ENCODE measurements at regions not wholly inside any gene's neighbourhood (a gene's known extent, or its start where the extent isn't known, plus 50 kb on each side); places are given as distances from the start of the nearest gene placed in this dataset.

- no peak for ATAC-seq
- TF ChIP-seq ZFP3 (CRISPR knock-in tag; IDR thresholded peaks at IDR 0.05) (no peak), ZNF70 (CRISPR knock-in tag; IDR thresholded peaks at IDR 0.05) (no peak), PPARA (CRISPR knock-in tag; IDR thresholded peaks at IDR 0.05; ENCODE audit: borderline replicate concordance) (no peak), SNAI2 (CRISPR knock-in tag; IDR thresholded peaks at IDR 0.05) (no peak), GLIS3 (CRISPR knock-in tag; IDR thresholded peaks at IDR 0.05) (no peak), ARNTL (CRISPR knock-in tag; IDR thresholded peaks at IDR 0.05; ENCODE audit: borderline replicate concordance, low read depth) (no peak), ISL1 (CRISPR knock-in tag; IDR thresholded peaks at IDR 0.05) (no peak), PATZ1 (CRISPR knock-in tag; IDR thresholded peaks at IDR 0.05; ENCODE audit: borderline replicate concordance) (no peak), OSR1 (CRISPR knock-in tag; IDR thresholded peaks at IDR 0.05) (no peak)
- TF ChIP-seq, protein P1, sequence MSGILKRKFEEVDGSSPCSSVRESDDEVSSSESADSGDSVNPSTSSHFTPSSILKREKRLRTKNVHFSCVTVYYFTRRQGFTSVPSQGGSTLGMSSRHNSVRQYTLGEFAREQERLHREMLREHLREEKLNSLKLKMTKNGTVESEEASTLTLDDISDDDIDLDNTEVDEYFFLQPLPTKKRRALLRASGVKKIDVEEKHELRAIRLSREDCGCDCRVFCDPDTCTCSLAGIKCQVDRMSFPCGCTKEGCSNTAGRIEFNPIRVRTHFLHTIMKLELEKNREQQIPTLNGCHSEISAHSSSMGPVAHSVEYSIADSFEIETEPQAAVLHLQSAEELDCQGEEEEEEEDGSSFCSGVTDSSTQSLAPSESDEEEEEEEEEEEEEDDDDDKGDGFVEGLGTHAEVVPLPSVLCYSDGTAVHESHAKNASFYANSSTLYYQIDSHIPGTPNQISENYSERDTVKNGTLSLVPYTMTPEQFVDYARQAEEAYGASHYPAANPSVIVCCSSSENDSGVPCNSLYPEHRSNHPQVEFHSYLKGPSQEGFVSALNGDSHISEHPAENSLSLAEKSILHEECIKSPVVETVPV (CRISPR knock-in tag; IDR thresholded peaks at IDR 0.05): no peak
Observed at GRCh38 chr12:19804737-19805136, 365.4 kb downstream of the AEBP2 start.

- no peak for TF ChIP-seq ZFP3 (CRISPR knock-in tag; IDR thresholded peaks at IDR 0.05)
- TF ChIP-seq POU6F1 (CRISPR knock-in tag; IDR thresholded peaks at IDR 0.05; ENCODE audit: borderline replicate concordance, low read depth): no peak
- TF ChIP-seq, protein P2, sequence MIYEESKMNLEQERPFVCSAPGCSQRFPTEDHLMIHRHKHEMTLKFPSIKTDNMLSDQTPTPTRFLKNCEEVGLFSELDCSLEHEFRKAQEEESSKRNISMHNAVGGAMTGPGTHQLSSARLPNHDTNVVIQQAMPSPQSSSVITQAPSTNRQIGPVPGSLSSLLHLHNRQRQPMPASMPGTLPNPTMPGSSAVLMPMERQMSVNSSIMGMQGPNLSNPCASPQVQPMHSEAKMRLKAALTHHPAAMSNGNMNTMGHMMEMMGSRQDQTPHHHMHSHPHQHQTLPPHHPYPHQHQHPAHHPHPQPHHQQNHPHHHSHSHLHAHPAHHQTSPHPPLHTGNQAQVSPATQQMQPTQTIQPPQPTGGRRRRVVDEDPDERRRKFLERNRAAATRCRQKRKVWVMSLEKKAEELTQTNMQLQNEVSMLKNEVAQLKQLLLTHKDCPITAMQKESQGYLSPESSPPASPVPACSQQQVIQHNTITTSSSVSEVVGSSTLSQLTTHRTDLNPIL (CRISPR knock-in tag; IDR thresholded peaks at IDR 0.05; ENCODE audit: low read depth): no peak
- no peak for TF ChIP-seq GLIS3 (CRISPR knock-in tag; IDR thresholded peaks at IDR 0.05)
- TF ChIP-seq TCF4 (CRISPR knock-in tag; IDR thresholded peaks at IDR 0.05; ENCODE audit: borderline replicate concordance): no peak
- TF ChIP-seq PPARA (CRISPR knock-in tag; IDR thresholded peaks at IDR 0.05; ENCODE audit: borderline replicate concordance): no peak
- no peak for TF ChIP-seq ZC3H10 (CRISPR knock-in tag; IDR thresholded peaks at IDR 0.05)
- TF ChIP-seq ISL1 (CRISPR knock-in tag; IDR thresholded peaks at IDR 0.05): no peak
- TF ChIP-seq SNAI2 (CRISPR knock-in tag; IDR thresholded peaks at IDR 0.05): no peak
- no peak for TF ChIP-seq ARNTL (CRISPR knock-in tag; IDR thresholded peaks at IDR 0.05; ENCODE audit: borderline replicate concordance, low read depth)
- no peak for ATAC-seq
Observed at GRCh38 chr12:19808371-19808770, 369.1 kb downstream of the AEBP2 start.

- ATAC-seq: no peak
Observed at GRCh38 chr12:19810213-19810612, 370.9 kb downstream of the AEBP2 start.

DNA sequence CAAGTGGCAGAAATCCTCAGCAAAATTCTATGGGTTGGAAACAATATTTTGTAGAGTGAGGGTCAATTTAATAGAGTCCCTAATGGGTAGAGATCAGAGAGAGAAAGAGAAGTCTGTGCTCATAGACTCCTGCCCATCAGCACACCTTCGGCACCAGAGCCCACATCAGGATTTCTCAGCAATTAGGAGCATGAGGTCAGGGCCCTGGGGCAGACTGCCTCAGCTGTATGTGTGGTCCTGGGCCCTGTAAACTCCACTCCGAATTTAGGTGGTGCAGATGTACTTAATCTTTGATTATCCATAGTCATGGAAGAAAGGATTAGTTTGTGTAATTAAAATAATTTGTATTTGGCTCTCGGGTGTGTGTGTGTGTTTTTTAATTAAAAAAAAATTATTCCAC is 372.6 kb downstream of the AEBP2 start:
- TF ChIP-seq, protein P1 (CRISPR knock-in tag; IDR thresholded peaks at IDR 0.05): no peak
- TF ChIP-seq BACH2 (CRISPR knock-in tag; IDR thresholded peaks at IDR 0.05; ENCODE audit: borderline replicate concordance) (no peak), ZNF565 (CRISPR knock-in tag; conservative IDR thresholded peaks at IDR 0.05; ENCODE audit: low read depth) (no peak), ZNF8 (CRISPR knock-in tag; IDR thresholded peaks at IDR 0.05) (no peak), OSR1 (CRISPR knock-in tag; IDR thresholded peaks at IDR 0.05) (no peak), SNAI2 (CRISPR knock-in tag; IDR thresholded peaks at IDR 0.05) (no peak), GLIS3 (CRISPR knock-in tag; IDR thresholded peaks at IDR 0.05) (no peak), CSDC2 (CRISPR knock-in tag; IDR thresholded peaks at IDR 0.05) (no peak), ESRRG (CRISPR knock-in tag; IDR thresholded peaks at IDR 0.05) (no peak), ZNF70 (CRISPR knock-in tag; IDR thresholded peaks at IDR 0.05) (no peak), ZC3H10 (CRISPR knock-in tag; IDR thresholded peaks at IDR 0.05) (no peak), ISL1 (CRISPR knock-in tag; IDR thresholded peaks at IDR 0.05) (no peak), ZFP30 (CRISPR knock-in tag; IDR thresholded peaks at IDR 0.05) (no peak), POU6F1 (CRISPR knock-in tag; IDR thresholded peaks at IDR 0.05; ENCODE audit: borderline replicate concordance, low read depth) (no peak)
- TF ChIP-seq, protein P2 (CRISPR knock-in tag; IDR thresholded peaks at IDR 0.05; ENCODE audit: low read depth): no peak
- ATAC-seq: no peak

More at GRCh38 chr12:19810213-19810612, 370.9 kb downstream of the AEBP2 start:
- TF ChIP-seq GLIS3 (CRISPR knock-in tag; IDR thresholded peaks at IDR 0.05) (no peak), BACH2 (CRISPR knock-in tag; IDR thresholded peaks at IDR 0.05; ENCODE audit: borderline replicate concordance) (no peak), ISL1 (CRISPR knock-in tag; IDR thresholded peaks at IDR 0.05) (no peak), ZNF565 (CRISPR knock-in tag; conservative IDR thresholded peaks at IDR 0.05; ENCODE audit: low read depth) (no peak)
- TF ChIP-seq, protein P1 (CRISPR knock-in tag; IDR thresholded peaks at IDR 0.05): no peak

Measured in SK-N-SH treated with all-trans-retinoic acid at 6 μM for 48 hours (cell line).